ENCODE measurements at regions not wholly inside any gene's neighbourhood (a gene's known extent, or its start where the extent isn't known, plus 50 kb on each side); places are given as distances from the start of the nearest gene placed in this dataset.

GRCh38 chr7:38027884-38028455 lies 107.5 kb downstream of the EPDR1 start:
- Histone ChIP-seq H3K27ac (replicated peaks in 1 of 4) (no peak overlapping the region), H3K4me1 (no peaks in the 10 kb centered on the region), H3K4me3 (no peak overlapping the region), H3K36me3 (no peaks in the 10 kb centered on the region), H3K9me3 (no peaks in the 10 kb centered on the region), H3K27me3 (no peaks in the 10 kb centered on the region)
- no peak for DNase-seq (ENCODE audit: extremely low spot score)
- 86% methylated on average over 4 of the region's 4 CpGs for WGBS
- TF ChIP-seq POLR2AphosphoS5 (IDR thresholded peaks at IDR 0.05) (no peak), EP300 (IDR thresholded peaks at IDR 0.05) (no peak)
- intact Hi-C loops (cut with DNase I): no loop called here

DNA sequence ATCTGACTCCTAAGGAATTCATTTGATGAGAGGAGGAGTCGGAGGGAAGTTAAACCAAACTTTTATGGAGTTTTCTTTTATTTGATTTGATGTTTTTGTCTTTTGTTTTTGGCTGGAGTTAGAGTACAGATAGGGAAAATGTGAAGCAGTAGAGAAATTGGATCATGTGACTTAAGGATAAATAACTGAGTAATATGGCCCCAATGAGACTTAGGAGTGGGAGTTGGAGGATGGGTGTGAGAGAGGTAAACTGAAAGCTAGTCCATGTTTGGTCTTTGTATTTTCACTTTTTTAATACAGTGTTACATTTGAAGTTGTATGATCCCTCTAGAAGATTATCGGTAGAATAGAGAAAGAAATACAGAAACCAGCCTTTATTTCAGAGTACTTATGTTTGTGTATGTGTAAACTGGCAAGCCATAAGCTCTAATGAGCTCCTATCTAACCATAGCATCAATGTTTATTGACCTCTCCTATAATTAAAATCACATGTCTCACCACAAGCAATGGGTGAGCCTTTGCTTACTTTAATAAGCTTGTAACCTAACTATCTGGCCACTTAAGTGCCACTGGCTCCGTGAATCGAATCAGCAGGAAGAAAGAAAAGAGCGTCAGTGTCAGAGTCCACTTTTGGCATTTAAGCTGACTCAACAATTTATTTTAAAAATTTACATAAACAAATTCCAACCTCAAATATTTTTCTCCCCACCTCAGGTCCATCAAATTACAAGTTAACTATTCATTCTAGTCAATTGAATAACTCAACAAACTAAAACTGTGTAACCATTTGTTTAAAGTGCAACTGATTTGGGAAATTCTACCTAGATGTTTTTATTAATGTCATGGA lies 113.8 kb downstream of the EPDR1 start:
- Histone ChIP-seq H3K4me1 (no peaks in the 10 kb centered on the region), H3K27ac (replicated peaks in 1 of 4) (no peak overlapping the region), H3K27me3 (no peaks in the 10 kb centered on the region), H3K4me3 (no peak overlapping the region), H3K36me3 (no peaks in the 10 kb centered on the region), H3K9me3 (no peaks in the 10 kb centered on the region)
- intact Hi-C loops (cut with DNase I): no loop called here
- no peak for DNase-seq (ENCODE audit: extremely low spot score)
- WGBS: 74% methylated on average over 5 of the region's 5 CpGs
- TF ChIP-seq POLR2AphosphoS5 (IDR thresholded peaks at IDR 0.05) (no peak), EP300 (IDR thresholded peaks at IDR 0.05) (no peak), POLR2A (IDR thresholded peaks at IDR 0.05; ENCODE audit: low read depth) (no peak)
- TF ChIP-seq, protein P1, sequence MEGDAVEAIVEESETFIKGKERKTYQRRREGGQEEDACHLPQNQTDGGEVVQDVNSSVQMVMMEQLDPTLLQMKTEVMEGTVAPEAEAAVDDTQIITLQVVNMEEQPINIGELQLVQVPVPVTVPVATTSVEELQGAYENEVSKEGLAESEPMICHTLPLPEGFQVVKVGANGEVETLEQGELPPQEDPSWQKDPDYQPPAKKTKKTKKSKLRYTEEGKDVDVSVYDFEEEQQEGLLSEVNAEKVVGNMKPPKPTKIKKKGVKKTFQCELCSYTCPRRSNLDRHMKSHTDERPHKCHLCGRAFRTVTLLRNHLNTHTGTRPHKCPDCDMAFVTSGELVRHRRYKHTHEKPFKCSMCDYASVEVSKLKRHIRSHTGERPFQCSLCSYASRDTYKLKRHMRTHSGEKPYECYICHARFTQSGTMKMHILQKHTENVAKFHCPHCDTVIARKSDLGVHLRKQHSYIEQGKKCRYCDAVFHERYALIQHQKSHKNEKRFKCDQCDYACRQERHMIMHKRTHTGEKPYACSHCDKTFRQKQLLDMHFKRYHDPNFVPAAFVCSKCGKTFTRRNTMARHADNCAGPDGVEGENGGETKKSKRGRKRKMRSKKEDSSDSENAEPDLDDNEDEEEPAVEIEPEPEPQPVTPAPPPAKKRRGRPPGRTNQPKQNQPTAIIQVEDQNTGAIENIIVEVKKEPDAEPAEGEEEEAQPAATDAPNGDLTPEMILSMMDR (IDR thresholded peaks at IDR 0.05): no peak

GRCh38 chr7:38040831-38041230 lies 120.4 kb downstream of the EPDR1 start:
- Histone ChIP-seq H3K27me3 (no peaks in the 10 kb centered on the region), H3K36me3 (no peaks in the 10 kb centered on the region), H3K9me3 (no peaks in the 10 kb centered on the region), H3K27ac (replicated peaks in 1 of 4) (no peak overlapping the region), H3K4me1 (no peaks in the 10 kb centered on the region), H3K4me3 (no peak overlapping the region)
- intact Hi-C loops (cut with DNase I): no loop called here
- WGBS: 73% methylated on average over 4 of the region's 4 CpGs
- DNase-seq (ENCODE audit: extremely low spot score): no peak
- TF ChIP-seq, protein P1 (IDR thresholded peaks at IDR 0.05): no peak
- no peak for TF ChIP-seq POLR2A (IDR thresholded peaks at IDR 0.05; ENCODE audit: low read depth)
- no peak for TF ChIP-seq POLR2AphosphoS5 (IDR thresholded peaks at IDR 0.05)
- TF ChIP-seq EP300 (IDR thresholded peaks at IDR 0.05): no peak

DNA sequence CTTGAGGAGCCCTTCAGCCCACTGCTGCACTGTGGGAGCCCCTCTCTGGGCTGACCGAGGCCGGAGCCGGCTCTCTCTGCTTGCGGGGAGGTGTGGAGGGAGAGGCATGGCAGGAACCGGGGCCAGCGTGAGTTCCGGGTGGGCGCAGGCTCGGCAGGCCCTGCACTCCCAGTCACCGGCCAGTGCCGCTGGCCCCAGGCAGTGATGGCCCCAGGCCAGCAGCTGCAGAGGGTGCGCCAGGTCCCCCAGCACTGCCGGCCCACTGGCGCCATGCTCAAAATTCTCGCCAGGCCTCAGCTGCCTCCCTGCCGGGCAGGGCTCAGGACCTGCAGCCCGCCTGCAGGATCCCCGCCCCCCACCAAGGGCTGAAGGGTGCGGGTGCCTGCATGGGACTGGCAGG lies 128.4 kb upstream of the STARD3NL start:
- Histone ChIP-seq H3K4me3 (no peak overlapping the region), H3K27ac (replicated peaks in 1 of 4) (no peak overlapping the region), H3K27me3 (no peaks in the 10 kb centered on the region), H3K9me3 (peaks cover 0 to 14% (median 0%) of the 10 kb centered on the region in 4 donors), H3K4me1 (no peaks in the 10 kb centered on the region), H3K36me3 (no peaks in the 10 kb centered on the region)
- no peak for DNase-seq (ENCODE audit: extremely low spot score)
- TF ChIP-seq POLR2AphosphoS5 (IDR thresholded peaks at IDR 0.05) (no peak), EP300 (IDR thresholded peaks at IDR 0.05) (no peak), POLR2A (IDR thresholded peaks at IDR 0.05; ENCODE audit: low read depth) (no peak)
- TF ChIP-seq, protein P1 (IDR thresholded peaks at IDR 0.05): no peak
- intact Hi-C loops (cut with DNase I): no loop called here
- WGBS: 96% methylated on average over 12 of the region's 19 CpGs

DNA sequence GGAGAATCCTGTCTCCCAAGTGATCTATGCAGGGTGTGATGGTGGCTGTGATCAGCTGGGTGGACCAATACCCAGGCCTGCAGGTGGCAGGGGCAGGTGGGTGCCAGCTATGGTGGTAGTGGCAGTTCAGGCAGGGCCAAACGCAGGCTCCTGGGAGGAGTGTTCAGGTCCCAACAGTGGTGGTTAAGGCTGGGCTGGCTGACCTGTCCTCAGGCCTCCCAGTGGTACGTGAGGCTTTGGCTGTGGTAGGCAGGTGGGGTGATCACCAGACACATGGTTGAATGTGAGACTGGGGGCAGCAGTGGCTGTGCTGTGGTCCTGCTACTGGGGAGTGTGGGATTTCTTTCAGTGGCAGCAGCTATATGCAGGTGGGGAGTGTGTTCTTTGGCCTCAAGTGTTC lies 126.7 kb upstream of the STARD3NL start:
- H3K9me3 ChIP-seq: peaks cover 0 to 14% (median 0%) of the 10 kb centered on the region in 4 donors
- WGBS: 100% methylated on average over 1 of the region's 2 CpGs
- intact Hi-C loops (cut with DNase I): no loop called here
- no peaks in the 10 kb centered on the region for H3K27me3 ChIP-seq
- TF ChIP-seq, protein P1 (IDR thresholded peaks at IDR 0.05): no peak
- TF ChIP-seq POLR2A (IDR thresholded peaks at IDR 0.05; ENCODE audit: low read depth): no peak
- no peak for TF ChIP-seq POLR2AphosphoS5 (IDR thresholded peaks at IDR 0.05)
- no peak for TF ChIP-seq EP300 (IDR thresholded peaks at IDR 0.05)
- no peaks in the 10 kb centered on the region for H3K36me3 ChIP-seq
- DNase-seq (ENCODE audit: extremely low spot score): no peak
- no peak overlapping the region for H3K4me3 ChIP-seq
- H3K4me1 ChIP-seq: no peaks in the 10 kb centered on the region
- H3K27ac ChIP-seq (replicated peaks in 1 of 4): no peak overlapping the region

All from esophagus muscularis mucosa (tissue), 4 donors.